ENCODE measurements at regions not wholly inside any gene's neighbourhood (a gene's known extent, or its start where the extent isn't known, plus 50 kb on each side); places are given as distances from the start of the nearest gene placed in this dataset.
"Not testable (repeated sequence)": the region's sequence is repeated elsewhere in the genome, so short reads cannot be mapped to it uniquely, and the experiment has no call there.

GRCh38 chr3:110001905-110002304 is 664.6 kb upstream of the DPPA4 start:
- DNase-seq (ENCODE audit: low read depth) = not testable (repeated sequence)

GRCh38 chr3:110006913-110007312 is 669.6 kb upstream of the DPPA4 start:
- DNase-seq (ENCODE audit: low read depth) = no peak

GRCh38 chr3:110015231-110015963 is 678.1 kb upstream of the DPPA4 start:
- no peak for DNase-seq (ENCODE audit: low read depth)

DNA sequence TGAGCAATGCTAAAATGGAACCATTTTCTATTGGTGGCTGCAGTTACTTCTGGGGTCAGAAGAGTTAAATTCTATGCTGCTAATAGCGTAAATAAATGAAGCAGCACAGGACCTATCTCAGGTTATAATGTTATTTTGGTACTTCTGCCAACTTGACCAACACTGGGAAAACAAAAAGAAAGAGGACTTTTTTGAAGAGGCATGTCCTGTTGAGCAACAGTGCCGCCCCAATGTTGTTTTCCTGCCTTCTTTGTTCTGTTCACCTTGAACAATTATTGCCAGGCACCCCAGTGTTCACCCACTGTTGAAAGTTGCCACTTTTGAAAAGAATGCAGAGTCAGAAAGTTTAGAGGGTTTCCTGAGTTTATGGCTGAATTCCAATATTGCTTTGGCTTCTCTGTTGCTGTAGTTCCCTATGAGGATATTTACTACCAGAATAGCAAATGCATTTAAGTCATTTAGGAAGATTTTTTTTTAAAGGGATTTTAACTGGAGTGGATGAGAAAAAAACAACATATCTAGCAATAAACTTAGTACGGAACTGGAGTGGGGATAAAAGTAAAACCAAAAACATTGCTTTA is 679.0 kb upstream of the DPPA4 start:
- DNase-seq (ENCODE audit: low read depth) = no peak

DNA sequence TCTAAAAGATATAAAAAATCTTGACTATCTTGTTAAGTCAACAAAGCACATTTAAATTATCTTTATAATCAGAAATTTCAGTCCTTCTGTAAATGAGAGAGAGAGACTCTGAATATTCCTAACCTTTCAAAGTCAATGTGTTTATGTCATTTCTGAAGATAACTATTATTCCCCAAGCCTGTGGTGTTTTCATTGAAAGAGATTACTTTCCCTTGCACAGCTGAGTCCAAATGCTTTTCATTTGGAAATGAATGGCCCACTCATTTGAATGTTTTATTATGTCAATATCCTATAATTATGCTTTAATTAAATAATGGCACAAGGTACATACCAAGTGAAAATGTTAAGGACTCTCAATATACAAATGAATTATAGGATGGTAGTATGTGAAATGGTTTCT is 680.0 kb upstream of the DPPA4 start:
- no peak for DNase-seq (ENCODE audit: low read depth)

- DNase-seq (ENCODE audit: low read depth) = no peak
Measured at GRCh38 chr3:110021659-110022058, 684.3 kb upstream of the DPPA4 start.

DNA sequence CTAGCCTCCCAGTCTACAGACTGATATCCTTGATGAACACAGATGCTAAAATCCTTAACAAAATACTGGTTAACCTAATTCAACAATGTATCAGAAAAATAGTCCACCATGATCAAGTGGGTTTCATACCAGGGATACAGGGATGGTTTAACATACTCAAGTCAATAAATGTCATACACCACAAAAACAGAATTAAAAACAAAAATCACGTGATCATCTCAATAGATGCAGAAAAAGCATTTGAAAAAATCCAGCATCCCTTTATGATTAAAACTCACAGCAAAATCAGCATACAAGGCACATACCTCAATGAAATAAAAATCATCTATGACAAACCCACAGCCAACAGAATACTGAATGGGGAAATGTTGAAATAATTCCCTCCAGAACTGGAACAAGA is 685.7 kb upstream of the DPPA4 start:
- DNase-seq (ENCODE audit: low read depth) = not testable (repeated sequence)

DNA sequence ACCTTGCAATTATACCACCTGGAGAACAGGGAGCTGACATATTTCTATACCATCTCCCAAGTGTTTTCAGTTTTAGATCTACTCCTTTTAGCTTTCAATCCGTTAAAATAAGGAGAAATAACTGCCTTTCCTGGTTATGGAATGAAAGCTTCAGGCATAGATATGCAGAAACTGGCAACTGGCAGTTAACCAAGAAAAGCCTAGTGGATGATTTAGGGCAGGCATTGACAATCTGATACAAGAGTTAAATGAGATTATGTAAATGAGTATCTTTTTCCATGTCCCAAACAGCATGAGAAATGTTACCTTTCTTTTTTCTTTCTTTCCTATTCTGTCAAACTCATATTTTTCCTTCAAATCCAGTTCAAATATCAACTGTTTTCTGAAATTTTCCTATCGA is 689.1 kb upstream of the DPPA4 start:
- DNase-seq (ENCODE audit: low read depth) = no peak

- no peak for DNase-seq (ENCODE audit: low read depth)
Measured at GRCh38 chr3:110027446-110028080, 690.2 kb upstream of the DPPA4 start.

- DNase-seq (ENCODE audit: low read depth) = no peak
Measured at GRCh38 chr3:110031975-110032374, 694.6 kb upstream of the DPPA4 start.

DNA sequence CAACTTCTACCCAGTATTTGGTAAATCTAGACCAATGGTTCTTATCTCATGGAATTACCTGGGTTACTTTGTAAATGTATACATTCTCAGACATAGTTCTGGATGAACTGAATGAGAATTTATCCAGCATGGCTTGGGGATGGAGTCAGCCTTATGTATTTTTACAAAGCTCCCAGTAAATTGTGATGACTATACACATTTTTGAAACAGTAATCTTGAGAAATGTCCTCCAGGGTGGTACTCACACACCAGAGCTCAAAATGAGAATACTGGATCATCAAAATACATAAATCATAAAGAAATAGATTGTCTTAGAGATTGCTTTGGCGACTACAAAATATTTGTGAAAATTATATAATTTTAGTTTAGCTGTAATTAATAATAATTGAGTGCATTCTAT is 722.1 kb upstream of the DPPA4 start:
- DNase-seq (ENCODE audit: low read depth) = no peak

DNA sequence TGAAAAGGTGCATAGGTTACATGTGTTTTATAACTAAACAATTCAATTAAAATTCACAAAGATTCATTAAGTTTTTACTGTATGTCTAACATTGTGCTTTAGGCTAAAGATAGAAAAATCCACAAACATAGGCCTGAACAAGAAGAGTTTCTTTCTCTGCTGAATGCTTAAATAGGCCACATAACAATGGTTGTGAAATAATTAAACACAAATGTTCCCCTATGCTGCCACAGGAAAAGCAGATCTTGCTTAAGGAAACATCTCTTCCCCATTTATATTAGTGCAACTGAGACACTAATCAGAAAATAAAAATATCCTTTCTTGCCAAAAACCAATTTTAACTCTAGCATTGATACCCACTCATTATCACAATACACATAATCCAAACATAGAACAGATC is 725.4 kb upstream of the DPPA4 start:
- no peak for DNase-seq (ENCODE audit: low read depth)

DNA sequence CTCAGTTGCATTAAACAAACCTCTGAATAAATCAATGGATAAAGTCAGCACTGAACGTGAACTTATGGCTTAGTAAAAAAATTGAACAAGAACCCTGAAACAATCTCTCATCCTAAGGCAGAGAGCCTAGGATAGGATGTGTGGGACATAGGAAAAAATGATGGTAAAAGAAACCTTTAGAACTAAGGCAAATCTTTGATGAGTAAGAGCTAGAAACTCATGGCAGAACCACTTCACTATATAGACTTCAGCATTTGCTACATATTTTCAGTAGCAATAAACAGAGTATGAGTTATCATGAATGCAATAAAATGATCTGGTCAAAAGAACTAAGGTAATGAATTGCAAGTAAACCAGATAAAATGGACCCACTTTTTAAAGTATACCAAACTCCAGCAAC is 725.8 kb upstream of the DPPA4 start:
- DNase-seq (ENCODE audit: low read depth) = no peak

- no peak for DNase-seq (ENCODE audit: low read depth)
Measured at GRCh38 chr3:110066206-110066605, 728.9 kb upstream of the DPPA4 start.

DNA sequence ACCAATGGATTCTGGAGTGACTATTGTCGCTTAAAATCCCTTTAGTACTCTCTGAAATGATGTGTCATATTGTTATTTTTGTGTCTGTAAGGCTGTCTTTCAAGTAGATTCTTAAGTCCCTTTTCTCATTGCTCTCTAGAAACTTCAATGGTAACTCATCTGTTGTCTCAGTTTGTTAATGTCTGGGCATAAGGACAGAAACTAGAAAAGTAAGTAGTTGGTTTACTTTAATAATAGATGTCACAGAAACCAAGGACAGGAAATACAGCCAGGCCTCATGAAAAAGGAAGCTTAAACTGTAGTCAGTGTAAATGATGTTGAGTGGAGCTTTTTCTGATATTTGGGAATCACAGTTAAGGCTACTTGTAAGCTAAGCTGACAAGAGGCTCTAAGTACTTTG is 730.2 kb upstream of the DPPA4 start:
- no peak for DNase-seq (ENCODE audit: low read depth)

DNA sequence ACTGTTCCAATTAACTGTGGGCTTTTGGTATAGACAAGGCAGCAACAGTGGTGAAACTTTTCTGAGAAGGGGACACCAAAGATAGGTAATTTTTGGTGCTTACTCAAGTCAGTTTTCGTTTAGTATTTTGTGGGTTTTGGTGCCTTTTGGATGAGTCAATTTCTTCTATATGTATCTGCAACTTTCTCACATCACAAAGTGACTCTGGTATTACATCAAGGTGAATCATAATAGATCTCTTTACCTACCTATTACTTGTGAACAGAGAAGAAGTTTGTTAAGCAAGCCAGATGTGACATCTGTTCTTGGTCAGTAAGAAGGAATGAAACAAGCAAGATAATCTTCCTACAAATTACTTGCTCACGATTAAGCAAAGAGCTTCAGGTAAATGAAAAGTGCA is 732.4 kb upstream of the DPPA4 start:
- no peak for DNase-seq (ENCODE audit: low read depth)

DNA sequence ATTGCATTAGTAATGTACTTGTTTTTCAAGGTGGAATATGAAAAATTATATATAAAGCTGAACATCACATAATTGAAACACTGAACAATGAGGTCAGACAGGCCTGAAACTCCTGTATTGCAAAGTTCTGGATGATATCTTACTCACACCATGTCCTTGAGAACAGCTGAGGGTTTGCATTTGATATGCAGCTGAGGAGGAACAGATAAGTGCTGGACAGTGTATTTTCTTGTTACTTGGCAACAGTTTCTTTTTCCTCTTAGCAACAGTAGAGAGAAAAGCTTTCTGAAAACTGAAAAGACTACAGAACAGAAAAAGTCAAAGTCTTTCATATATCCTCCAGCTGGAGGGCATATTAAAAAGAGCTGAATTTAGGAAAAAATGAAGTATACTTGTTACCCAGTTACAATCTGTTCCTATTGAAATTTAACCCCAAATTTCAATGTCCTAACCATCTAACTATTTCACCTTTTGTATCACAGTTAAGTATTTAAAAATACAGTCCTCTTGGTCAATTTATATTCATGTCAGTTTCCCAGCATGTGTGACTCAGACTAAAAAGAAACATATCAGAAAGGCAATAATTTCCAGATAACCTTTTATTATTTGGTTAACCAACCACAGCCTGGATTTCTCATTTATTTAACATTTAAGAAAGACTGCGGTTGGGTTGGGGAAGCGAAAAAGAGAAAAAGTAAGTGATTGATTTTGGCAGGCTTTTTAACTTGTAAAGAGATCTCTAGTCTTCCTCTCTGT is 733.0 kb upstream of the DPPA4 start:
- DNase-seq (ENCODE audit: low read depth) = no peak

DNA sequence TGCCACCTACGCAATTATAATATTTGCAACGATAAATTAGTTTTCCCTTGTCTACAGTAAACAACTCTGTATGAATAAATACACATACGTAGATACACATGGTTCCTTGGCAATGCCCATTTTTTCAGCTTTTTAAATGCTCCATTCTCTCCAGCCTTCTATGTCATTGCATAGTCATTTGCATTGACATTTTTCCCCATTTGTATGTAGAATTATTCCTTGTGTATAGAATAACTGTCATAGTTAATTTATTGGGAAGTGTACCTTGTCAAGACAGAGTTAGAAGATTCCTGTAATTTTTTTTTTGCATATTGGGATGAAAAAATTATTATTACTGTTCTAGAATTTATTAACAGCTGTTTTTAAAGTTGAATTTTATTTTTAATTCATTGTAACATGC is 736.7 kb upstream of the DPPA4 start:
- DNase-seq (ENCODE audit: low read depth) = no peak

- DNase-seq (ENCODE audit: low read depth) = no peak
Measured at GRCh38 chr3:110077093-110077492, 739.7 kb upstream of the DPPA4 start.

DNA sequence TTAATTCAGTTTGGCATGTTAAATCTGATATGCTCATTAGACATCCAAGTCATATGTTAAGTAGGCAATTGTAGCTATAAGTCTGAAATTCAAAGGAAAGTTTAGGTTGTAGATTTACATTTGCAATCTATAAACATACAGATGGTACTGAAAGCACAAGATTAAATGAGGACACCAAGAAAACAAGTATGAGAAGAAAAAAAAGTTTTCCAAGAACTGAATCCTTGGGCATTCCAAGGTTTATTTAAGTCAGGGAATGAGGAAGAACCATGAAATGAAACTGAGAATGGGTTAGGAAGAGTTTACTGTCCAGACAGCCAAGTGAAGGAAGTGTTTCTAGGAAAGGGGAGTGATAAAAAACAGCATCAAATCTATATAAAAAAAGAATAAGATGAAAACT is 756.1 kb upstream of the DPPA4 start:
- DNase-seq (ENCODE audit: low read depth) = no peak

- no peak for DNase-seq (ENCODE audit: low read depth)
Measured at GRCh38 chr3:110093812-110094401, 756.6 kb upstream of the DPPA4 start.

DNA sequence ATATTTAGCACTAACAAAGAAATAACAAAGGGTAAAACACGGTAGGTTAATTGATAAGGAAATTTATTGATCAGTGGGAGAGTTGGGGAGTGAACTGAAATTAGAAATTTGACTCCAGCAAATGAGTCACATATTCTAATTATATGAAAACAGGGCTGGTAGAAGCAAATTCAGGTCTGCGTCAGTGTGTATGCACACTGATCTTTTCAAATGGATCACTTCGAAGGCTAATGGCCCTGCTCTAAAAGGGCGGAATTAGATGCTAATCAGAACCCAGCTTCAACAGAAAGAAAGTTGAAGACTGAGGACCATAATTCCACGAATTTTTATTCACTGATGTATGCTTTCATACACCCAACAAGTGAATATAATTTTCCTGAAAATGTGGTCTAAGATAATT is 762.4 kb upstream of the DPPA4 start:
- DNase-seq (ENCODE audit: low read depth) = no peak

GRCh38 chr3:110101361-110101760 is 764.0 kb upstream of the DPPA4 start:
- DNase-seq (ENCODE audit: low read depth) = no peak
